OCI-LY3 (cell line): ENCODE measurements at regions not wholly inside any gene's neighbourhood (a gene's known extent, or its start where the extent isn't known, plus 50 kb on each side); places are given as distances from the start of the nearest gene placed in this dataset.

ENCODE experiments used
- H2AFZ ChIP-seq: fragments of 200-600, 300-600 bp; shearing (Covaris generic); 2 replicates; pipeline ENCODE4 v1.6.0; 2014; ENCODE audit warnings: antibody characterized with exemption, low read depth, low read length
- H3K27ac ChIP-seq: fragments of 200-600, 300-600 bp; sonication (generic); 2 replicates; pipeline ENCODE4 v1.5.1; 2014; ENCODE audit warnings: mild to moderate bottlenecking, low read length, moderate library complexity, mixed read lengths
- H3K27me3 ChIP-seq: fragments of 200-600, 300-600 bp; sonication (generic); 2 replicates; pipeline ENCODE4 v1.6.1; 2014; ENCODE audit warnings: low read depth, low read length, mixed read lengths
- H3K36me3 ChIP-seq: fragments of 200-600, 300-600 bp; sonication (generic); replicated peaks from 2 replicates; pipeline ENCODE3; 2014; ENCODE audit warnings: low read depth, low read length, mixed read lengths
- H3K4me1 ChIP-seq: fragments of 300-600, 200-600 bp; sonication (generic); 2 replicates; pipeline ENCODE4 v1.6.1; 2014; ENCODE audit warnings: low read length, mixed read lengths
- H3K4me2 ChIP-seq: fragments of 200-600, 300-600 bp; sonication (generic); 2 replicates; pipeline ENCODE4 v1.6.1; 2014; ENCODE audit warnings: low read length, mixed read lengths
- H3K4me3 ChIP-seq: fragments of 300-600, 200-600 bp; sonication (generic); 2 replicates; pipeline ENCODE4 v1.5.1; 2014; ENCODE audit warnings: antibody characterized with exemption, mild to moderate bottlenecking, low read length, moderate library complexity
- H3K79me2 ChIP-seq: fragments of 300-600, 200-600 bp; shearing (Covaris generic); 2 replicates; pipeline ENCODE4 v1.6.1; 2014; ENCODE audit warnings: mild to moderate bottlenecking, low read length, mixed read lengths
- H3K9ac ChIP-seq: fragments of 300-600, 200-600 bp; shearing (Covaris generic); 2 replicates; pipeline ENCODE4 v1.6.0; 2014; ENCODE audit warnings: mild to moderate bottlenecking, low read length, moderate library complexity
- H3K9me3 ChIP-seq: fragments of 200-600, 300-600 bp; shearing (Covaris generic); 2 replicates; pipeline ENCODE4 v1.6.1; 2014; ENCODE audit warnings: low read length, mixed read lengths; ENCODE audit not compliant: insufficient read depth
- H4K20me1 ChIP-seq: fragments of 200-600, 300-600 bp; sonication (generic); 2 replicates; pipeline ENCODE4 v1.6.1; 2016; ENCODE audit warnings: low read length, mixed read lengths; ENCODE audit not compliant: insufficient read depth
- CTCF ChIP-seq: fragments of 200-600, 300-600 bp; sonication (generic); IDR thresholded peaks from 2 replicates; pipeline ENCODE4 v1.5.1; 2014; ENCODE audit warnings: antibody characterized with exemption, low read length, low read depth
- EZH2phosphoT487 ChIP-seq: fragments of 200-600 bp; shearing (Covaris generic); IDR thresholded peaks from 2 replicates; pipeline ENCODE4 v1.6.1; 2018; ENCODE audit warnings: antibody characterized with exemption, mixed run types, low read depth

- no peaks in the 10 kb centered on the region for H3K79me2 ChIP-seq
- H3K4me1 ChIP-seq: no peaks in the 10 kb centered on the region
- H4K20me1 ChIP-seq: no peaks in the 10 kb centered on the region
- no peaks in the 10 kb centered on the region for H3K36me3 ChIP-seq
- no peaks in the 10 kb centered on the region for H3K9me3 ChIP-seq
- H3K27me3 ChIP-seq: no peaks in the 10 kb centered on the region
- H3K4me2 ChIP-seq: no peak overlapping the region
- H3K27ac ChIP-seq: no peak overlapping the region
- H3K4me3 ChIP-seq: no peak overlapping the region
- no peak overlapping the region for H2AFZ ChIP-seq
- TF ChIP-seq CTCF: no peak
- no peak for TF ChIP-seq EZH2phosphoT487
- no peak overlapping the region for H3K9ac ChIP-seq
Measured at GRCh38 chr10:9602998-9603397, 1414.7 kb upstream of the CELF2 start.

GRCh38 chr10:9603972-9604371, 1413.7 kb upstream of the CELF2 start:
- H3K27ac ChIP-seq: no peak overlapping the region
- H2AFZ ChIP-seq: no peak overlapping the region
- no peaks in the 10 kb centered on the region for H4K20me1 ChIP-seq
- H3K79me2 ChIP-seq: no peaks in the 10 kb centered on the region
- no peak for TF ChIP-seq CTCF
- TF ChIP-seq EZH2phosphoT487: no peak
- H3K9ac ChIP-seq: no peak overlapping the region
- H3K4me2 ChIP-seq: no peak overlapping the region
- no peak overlapping the region for H3K4me3 ChIP-seq
- H3K9me3 ChIP-seq: no peaks in the 10 kb centered on the region
- no peaks in the 10 kb centered on the region for H3K36me3 ChIP-seq
- H3K27me3 ChIP-seq: no peaks in the 10 kb centered on the region
- H3K4me1 ChIP-seq: no peaks in the 10 kb centered on the region

GRCh38 chr10:9605231-9605630, 1412.4 kb upstream of the CELF2 start:
- H2AFZ ChIP-seq: no peak overlapping the region
- no peak overlapping the region for H3K4me2 ChIP-seq
- no peaks in the 10 kb centered on the region for H3K36me3 ChIP-seq
- no peak overlapping the region for H3K9ac ChIP-seq
- TF ChIP-seq EZH2phosphoT487 (no peak), CTCF (no peak)
- H3K4me3 ChIP-seq: no peak overlapping the region
- no peaks in the 10 kb centered on the region for H4K20me1 ChIP-seq
- H3K27me3 ChIP-seq: no peaks in the 10 kb centered on the region
- no peaks in the 10 kb centered on the region for H3K9me3 ChIP-seq
- no peaks in the 10 kb centered on the region for H3K79me2 ChIP-seq
- no peaks in the 10 kb centered on the region for H3K4me1 ChIP-seq
- H3K27ac ChIP-seq: no peak overlapping the region

- Histone ChIP-seq H3K4me1 (no peaks in the 10 kb centered on the region), H3K9ac (no peak overlapping the region), H3K36me3 (no peaks in the 10 kb centered on the region), H3K79me2 (no peaks in the 10 kb centered on the region), H4K20me1 (no peaks in the 10 kb centered on the region), H3K4me2 (no peak overlapping the region), H3K27me3 (no peaks in the 10 kb centered on the region), H3K9me3 (no peaks in the 10 kb centered on the region), H3K27ac (no peak overlapping the region), H2AFZ (no peak overlapping the region), H3K4me3 (no peak overlapping the region)
- no peak for TF ChIP-seq EZH2phosphoT487
Measured at GRCh38 chr10:9608602-9609001, 1409.1 kb upstream of the CELF2 start.
